ENCODE measurements at regions not wholly inside any gene's neighbourhood (a gene's known extent, or its start where the extent isn't known, plus 50 kb on each side); places are given as distances from the start of the nearest gene placed in this dataset.
"Not testable (repeated sequence)": the region's sequence is repeated elsewhere in the genome, so short reads cannot be mapped to it uniquely, and the experiment has no call there.

GRCh38 chr20:25987073-25987927 lies 290.6 kb upstream of the ZNF337 start:
- Histone ChIP-seq H3K27me3 (ENCODE audit: insufficient read depth, low read length, poor library complexity, severe bottlenecking) (no peaks in the 10 kb centered on the region), H3K79me2 (ENCODE audit: insufficient read depth, low read length) (no peaks in the 10 kb centered on the region), H4K20me1 (ENCODE audit: insufficient read depth, low read length, poor library complexity, severe bottlenecking) (no peaks in the 10 kb centered on the region), H3F3A (ENCODE audit: low read depth) (no peaks in the 10 kb centered on the region), H3K36me3 (ENCODE audit: insufficient read depth, low read length) (no peaks in the 10 kb centered on the region), H3K9me2 (replicated peaks; ENCODE audit: low read depth, low read length) (no peaks in the 10 kb centered on the region), H3K4me1 (ENCODE audit: insufficient read depth, low read length, poor library complexity, severe bottlenecking) (no peaks in the 10 kb centered on the region), H2AFZ (ENCODE audit: low read length) (no peak overlapping the region; the same call in 1 of the 2 replicates), H3K9me3 (ENCODE audit: insufficient read depth, low read depth, low read length) (no peaks in the 10 kb centered on the region), H3K9ac (ENCODE audit: low read depth, low read length, poor library complexity, severe bottlenecking) (no peak overlapping the region), H3K4me2 (ENCODE audit: low read depth, low read length, poor library complexity, severe bottlenecking) (no peak overlapping the region), H3K4me3 (ENCODE audit: low read length, poor library complexity, severe bottlenecking) (no peak overlapping the region)
- no peak for TF ChIP-seq CTCF (conservative IDR thresholded peaks at IDR 0.05; ENCODE audit: low read length)
- TF ChIP-seq EZH2phosphoT487 (IDR thresholded peaks at IDR 0.05; ENCODE audit: borderline replicate concordance): no peak

GRCh38 chr20:25985597-25985996 lies 288.9 kb upstream of the ZNF337 start:
- Histone ChIP-seq H3F3A (ENCODE audit: low read depth) (no peaks in the 10 kb centered on the region), H3K9me2 (replicated peaks; ENCODE audit: low read depth, low read length) (no peaks in the 10 kb centered on the region), H3K4me1 (ENCODE audit: insufficient read depth, low read length, poor library complexity, severe bottlenecking) (no peaks in the 10 kb centered on the region), H3K27me3 (ENCODE audit: insufficient read depth, low read length, poor library complexity, severe bottlenecking) (no peaks in the 10 kb centered on the region), H3K36me3 (ENCODE audit: insufficient read depth, low read length) (no peaks in the 10 kb centered on the region), H2AFZ (ENCODE audit: low read length) (no peak overlapping the region), H3K9me3 (ENCODE audit: insufficient read depth, low read depth, low read length) (no peaks in the 10 kb centered on the region), H3K4me3 (ENCODE audit: low read length, poor library complexity, severe bottlenecking) (no peak overlapping the region), H3K9ac (ENCODE audit: low read depth, low read length, poor library complexity, severe bottlenecking) (no peak overlapping the region), H3K4me2 (ENCODE audit: low read depth, low read length, poor library complexity, severe bottlenecking) (no peak overlapping the region), H4K20me1 (ENCODE audit: insufficient read depth, low read length, poor library complexity, severe bottlenecking) (no peaks in the 10 kb centered on the region), H3K79me2 (ENCODE audit: insufficient read depth, low read length) (no peaks in the 10 kb centered on the region)
- TF ChIP-seq EZH2phosphoT487 (IDR thresholded peaks at IDR 0.05; ENCODE audit: borderline replicate concordance) (no peak), CTCF (conservative IDR thresholded peaks at IDR 0.05; ENCODE audit: low read length) (no peak)

GRCh38 chr20:25984933-25985332 lies 288.3 kb upstream of the ZNF337 start:
- Histone ChIP-seq H3K9me3 (ENCODE audit: insufficient read depth, low read depth, low read length) (no peaks in the 10 kb centered on the region), H3K27me3 (ENCODE audit: insufficient read depth, low read length, poor library complexity, severe bottlenecking) (no peaks in the 10 kb centered on the region), H3K9ac (ENCODE audit: low read depth, low read length, poor library complexity, severe bottlenecking) (no peak overlapping the region), H3K4me2 (ENCODE audit: low read depth, low read length, poor library complexity, severe bottlenecking) (no peak overlapping the region), H3K36me3 (ENCODE audit: insufficient read depth, low read length) (no peaks in the 10 kb centered on the region), H3K4me1 (ENCODE audit: insufficient read depth, low read length, poor library complexity, severe bottlenecking) (no peaks in the 10 kb centered on the region), H3K79me2 (ENCODE audit: insufficient read depth, low read length) (no peaks in the 10 kb centered on the region), H4K20me1 (ENCODE audit: insufficient read depth, low read length, poor library complexity, severe bottlenecking) (no peaks in the 10 kb centered on the region), H2AFZ (ENCODE audit: low read length) (no peak overlapping the region; the same call in 1 of the 2 replicates), H3K4me3 (ENCODE audit: low read length, poor library complexity, severe bottlenecking) (no peak overlapping the region), H3K9me2 (replicated peaks; ENCODE audit: low read depth, low read length) (no peaks in the 10 kb centered on the region), H3F3A (ENCODE audit: low read depth) (no peaks in the 10 kb centered on the region)
- TF ChIP-seq CTCF (conservative IDR thresholded peaks at IDR 0.05; ENCODE audit: low read length) (no peak), EZH2phosphoT487 (IDR thresholded peaks at IDR 0.05; ENCODE audit: borderline replicate concordance) (no peak)

GRCh38 chr20:25982701-25983100 lies 286.0 kb upstream of the ZNF337 start:
- not testable (repeated sequence) for H2AFZ ChIP-seq (ENCODE audit: low read length); H3K36me3 ChIP-seq (ENCODE audit: insufficient read depth, low read length); H3K9me3 ChIP-seq (ENCODE audit: insufficient read depth, low read depth, low read length); H3K9me2 ChIP-seq (replicated peaks; ENCODE audit: low read depth, low read length); H3K4me1 ChIP-seq (ENCODE audit: insufficient read depth, low read length, poor library complexity, severe bottlenecking); H3F3A ChIP-seq (ENCODE audit: low read depth); H3K9ac ChIP-seq (ENCODE audit: low read depth, low read length, poor library complexity, severe bottlenecking); H4K20me1 ChIP-seq (ENCODE audit: insufficient read depth, low read length, poor library complexity, severe bottlenecking); H3K79me2 ChIP-seq (ENCODE audit: insufficient read depth, low read length); H3K27me3 ChIP-seq (ENCODE audit: insufficient read depth, low read length, poor library complexity, severe bottlenecking); H3K4me2 ChIP-seq (ENCODE audit: low read depth, low read length, poor library complexity, severe bottlenecking); H3K4me3 ChIP-seq (ENCODE audit: low read length, poor library complexity, severe bottlenecking)

- H3K4me2 ChIP-seq (ENCODE audit: low read depth, low read length, poor library complexity, severe bottlenecking); H3F3A ChIP-seq (ENCODE audit: low read depth); H3K9me3 ChIP-seq (ENCODE audit: insufficient read depth, low read depth, low read length); H4K20me1 ChIP-seq (ENCODE audit: insufficient read depth, low read length, poor library complexity, severe bottlenecking); H3K4me1 ChIP-seq (ENCODE audit: insufficient read depth, low read length, poor library complexity, severe bottlenecking); H3K27me3 ChIP-seq (ENCODE audit: insufficient read depth, low read length, poor library complexity, severe bottlenecking); H3K9me2 ChIP-seq (replicated peaks; ENCODE audit: low read depth, low read length); H2AFZ ChIP-seq (ENCODE audit: low read length); H3K36me3 ChIP-seq (ENCODE audit: insufficient read depth, low read length); H3K79me2 ChIP-seq (ENCODE audit: insufficient read depth, low read length); H3K9ac ChIP-seq (ENCODE audit: low read depth, low read length, poor library complexity, severe bottlenecking); H3K4me3 ChIP-seq (ENCODE audit: low read length, poor library complexity, severe bottlenecking): not testable (repeated sequence)
These were observed 282.0 kb upstream of the ZNF337 start for GRCh38 chr20:25978450-25979190.

Measured in Loucy (cell line).